ENCODE measurements at regions not wholly inside any gene's neighbourhood (a gene's known extent, or its start where the extent isn't known, plus 50 kb on each side); places are given as distances from the start of the nearest gene placed in this dataset.
"Not testable (repeated sequence)": the region's sequence is repeated elsewhere in the genome, so short reads cannot be mapped to it uniquely, and the experiment has no call there.

GRCh38 chr4:78660559-78660958 lies 109.0 kb downstream of the ANXA3 start:
- DNase-seq: no peak

GRCh38 chr4:78661086-78661690 lies 109.6 kb downstream of the ANXA3 start:
- no peak for DNase-seq

GRCh38 chr4:78661921-78662521 lies 110.5 kb downstream of the ANXA3 start:
- no peak for DNase-seq

- no peak for DNase-seq
These were observed 111.1 kb downstream of the ANXA3 start for GRCh38 chr4:78662658-78663057.

GRCh38 chr4:78664296-78664695 lies 111.9 kb upstream of the BMP2K start:
- not testable (repeated sequence) for DNase-seq

- DNase-seq: no peak
These were observed 110.9 kb upstream of the BMP2K start for GRCh38 chr4:78665216-78665770.

GRCh38 chr4:78666830-78667258 lies 109.3 kb upstream of the BMP2K start:
- no peak for DNase-seq

GRCh38 chr4:78667325-78667724 lies 108.8 kb upstream of the BMP2K start:
- no peak for DNase-seq

GRCh38 chr4:78667764-78668163 lies 108.4 kb upstream of the BMP2K start:
- DNase-seq: no peak

GRCh38 chr4:78669453-78669852 lies 106.7 kb upstream of the BMP2K start:
- DNase-seq: no peak

- DNase-seq: no peak
These were observed 104.0 kb upstream of the BMP2K start for GRCh38 chr4:78671903-78672815.

GRCh38 chr4:78673337-78673736 lies 102.8 kb upstream of the BMP2K start:
- DNase-seq: no peak

GRCh38 chr4:78675325-78675724 lies 100.8 kb upstream of the BMP2K start:
- no peak for DNase-seq

- DNase-seq: no peak
These were observed 94.1 kb upstream of the BMP2K start for GRCh38 chr4:78682070-78682469.

- no peak for DNase-seq
These were observed 92.8 kb upstream of the BMP2K start for GRCh38 chr4:78683352-78683751.

GRCh38 chr4:78684325-78685079 lies 91.6 kb upstream of the BMP2K start:
- no peak for DNase-seq

GRCh38 chr4:78687818-78688217 lies 88.3 kb upstream of the BMP2K start:
- DNase-seq: no peak

- DNase-seq: no peak
These were observed 87.8 kb upstream of the BMP2K start for GRCh38 chr4:78688366-78688765.

- no peak for DNase-seq
These were observed 86.9 kb upstream of the BMP2K start for GRCh38 chr4:78689261-78689660.

- no peak for DNase-seq
These were observed 86.3 kb upstream of the BMP2K start for GRCh38 chr4:78689700-78690323.

GRCh38 chr4:78691334-78691754 lies 84.8 kb upstream of the BMP2K start:
- DNase-seq: no peak
